Peyer's patch (tissue), 4 donors: ENCODE measurements at regions not wholly inside any gene's neighbourhood (a gene's known extent, or its start where the extent isn't known, plus 50 kb on each side); places are given as distances from the start of the nearest gene placed in this dataset.

ENCODE experiments used
- DNase-seq, 3 donors: peaks; one replicate each; pipeline ENCODE4 v3.0.0-alpha.2; 2017 to 2019
- H3K27ac ChIP-seq, 4 donors: fragments of 200-600 bp; sonication (generic); one replicate each; pipeline ENCODE4 v1.5.1; 2016 to 2019
- H3K27me3 ChIP-seq, 2 donors: fragments of 200-600 bp; sonication (generic); one replicate each; pipeline ENCODE4 v1.5.1; 2019
- H3K36me3 ChIP-seq, 3 donors: fragments of 200-600 bp; sonication (generic); one replicate each; pipeline ENCODE4 v1.5.1; 2016 to 2019
- H3K4me1 ChIP-seq, 4 donors: fragments of 200-600 bp; sonication (generic); one replicate each; pipeline ENCODE4 v1.5.1; 2016 to 2019
- H3K4me3 ChIP-seq, 4 donors: fragments of 200-600 bp; sonication (generic); 1 replicate in 3 of 4; 2 replicates in 1 of 4; pipeline ENCODE4 v1.5.1; 2016 to 2019; ENCODE audit warnings: mild to moderate bottlenecking in 1 of 4
- H3K9me3 ChIP-seq, 4 donors: fragments of 200-600 bp; sonication (generic); one replicate each; pipeline ENCODE4 v1.5.1; 2016 to 2019; ENCODE audit warnings: mild to moderate bottlenecking in 1 of 4
- POLR2A ChIP-seq, 2 donors: fragments of 450-650 bp; IDR thresholded peaks; one replicate each; pipeline ENCODE4 v1.5.1; 2017; ENCODE audit warnings: antibody characterized with exemption in 2 of 2, mild to moderate bottlenecking in 2 of 2, moderate library complexity in 2 of 2
- TF ChIP-seq, protein P1 (sequence below), 6 experiments: fragments of 450-650 bp in 4 of 6; fragments of 200-600 bp in 2 of 6; sonication (generic) in 1 of 6; IDR thresholded peaks; one replicate each; pipeline ENCODE4 v1.5.1; 2017 to 2019; ENCODE audit warnings: antibody characterized with exemption in 6 of 6, mild to moderate bottlenecking in 3 of 6, moderate library complexity in 1 of 6

- Histone ChIP-seq H3K9me3 (no peaks in the 10 kb centered on the region), H3K27ac (no peak overlapping the region), H3K4me3 (no peak overlapping the region), H3K27me3 (no peaks in the 10 kb centered on the region), H3K4me1 (no peaks in the 10 kb centered on the region), H3K36me3 (no peaks in the 10 kb centered on the region)
- DNase-seq = no peak
- TF ChIP-seq POLR2A (IDR thresholded peaks at IDR 0.05) = no peak
- TF ChIP-seq, protein P1, sequence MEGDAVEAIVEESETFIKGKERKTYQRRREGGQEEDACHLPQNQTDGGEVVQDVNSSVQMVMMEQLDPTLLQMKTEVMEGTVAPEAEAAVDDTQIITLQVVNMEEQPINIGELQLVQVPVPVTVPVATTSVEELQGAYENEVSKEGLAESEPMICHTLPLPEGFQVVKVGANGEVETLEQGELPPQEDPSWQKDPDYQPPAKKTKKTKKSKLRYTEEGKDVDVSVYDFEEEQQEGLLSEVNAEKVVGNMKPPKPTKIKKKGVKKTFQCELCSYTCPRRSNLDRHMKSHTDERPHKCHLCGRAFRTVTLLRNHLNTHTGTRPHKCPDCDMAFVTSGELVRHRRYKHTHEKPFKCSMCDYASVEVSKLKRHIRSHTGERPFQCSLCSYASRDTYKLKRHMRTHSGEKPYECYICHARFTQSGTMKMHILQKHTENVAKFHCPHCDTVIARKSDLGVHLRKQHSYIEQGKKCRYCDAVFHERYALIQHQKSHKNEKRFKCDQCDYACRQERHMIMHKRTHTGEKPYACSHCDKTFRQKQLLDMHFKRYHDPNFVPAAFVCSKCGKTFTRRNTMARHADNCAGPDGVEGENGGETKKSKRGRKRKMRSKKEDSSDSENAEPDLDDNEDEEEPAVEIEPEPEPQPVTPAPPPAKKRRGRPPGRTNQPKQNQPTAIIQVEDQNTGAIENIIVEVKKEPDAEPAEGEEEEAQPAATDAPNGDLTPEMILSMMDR (IDR thresholded peaks at IDR 0.05) = no peak
These were observed 433.7 kb downstream of the KIF2B start for GRCh38 chr17:54256401-54256929.

DNA sequence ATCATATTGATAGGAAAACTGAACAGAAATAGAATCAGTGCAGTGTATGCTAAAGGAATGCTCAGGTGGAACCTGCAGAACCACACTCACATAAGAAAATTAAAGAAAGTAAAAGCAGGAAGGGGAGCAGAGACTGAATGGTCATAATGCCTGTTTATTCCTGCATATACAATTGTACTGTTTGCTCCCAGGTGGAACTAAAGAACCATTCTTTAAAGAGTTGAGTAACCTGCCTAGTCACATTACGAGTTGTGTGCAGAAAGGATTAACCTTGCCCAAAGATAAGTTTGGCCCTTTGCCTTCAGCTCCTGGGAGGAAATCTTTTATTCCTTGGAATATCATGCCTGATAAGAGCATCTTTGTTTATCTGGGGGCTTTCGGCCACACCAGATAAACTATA lies 434.7 kb downstream of the KIF2B start:
- Histone ChIP-seq H3K27me3 (no peaks in the 10 kb centered on the region), H3K9me3 (peaks cover 0 to 2% (median 0%) of the 10 kb centered on the region in 4 donors), H3K4me1 (no peaks in the 10 kb centered on the region), H3K36me3 (no peaks in the 10 kb centered on the region), H3K27ac (no peak overlapping the region), H3K4me3 (no peak overlapping the region)
- no peak for TF ChIP-seq POLR2A (IDR thresholded peaks at IDR 0.05)
- TF ChIP-seq, protein P1 (IDR thresholded peaks at IDR 0.05) = no peak
- DNase-seq = no peak

DNA sequence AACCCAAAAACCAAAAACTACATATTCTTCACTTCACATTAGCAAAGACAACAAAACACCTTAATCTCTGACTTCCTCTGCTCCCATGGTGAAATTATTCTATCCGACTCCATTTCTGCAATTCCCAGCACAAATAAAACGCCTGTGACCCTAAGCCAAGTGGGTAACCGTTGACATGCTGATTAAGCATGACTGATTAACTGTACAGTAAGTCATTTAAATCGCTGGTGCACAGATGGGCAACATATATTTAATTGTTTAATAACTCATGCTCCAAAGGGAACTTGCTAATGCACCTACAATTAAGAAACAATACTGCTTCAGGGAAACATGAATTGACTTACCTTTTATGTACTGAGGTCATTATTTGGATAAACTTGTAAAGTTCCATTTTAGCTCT lies 436.7 kb downstream of the KIF2B start:
- Histone ChIP-seq H3K9me3 (peaks cover 0 to 3% (median 0%) of the 10 kb centered on the region in 4 donors), H3K36me3 (no peaks in the 10 kb centered on the region), H3K4me3 (no peak overlapping the region), H3K27me3 (no peaks in the 10 kb centered on the region), H3K4me1 (no peaks in the 10 kb centered on the region), H3K27ac (no peak overlapping the region)
- DNase-seq = no peak
- TF ChIP-seq, protein P1 (IDR thresholded peaks at IDR 0.05) = no peak
- TF ChIP-seq POLR2A (IDR thresholded peaks at IDR 0.05) = no peak

- DNase-seq = no peak
These were observed 438.7 kb downstream of the KIF2B start for GRCh38 chr17:54261465-54261864.

GRCh38 chr17:54269881-54270280 lies 447.2 kb downstream of the KIF2B start:
- no peak overlapping the region for H3K27ac ChIP-seq

More at GRCh38 chr17:54261465-54261864, 438.7 kb downstream of the KIF2B start:
- Histone ChIP-seq H3K9me3 (peaks cover 0 to 3% (median 0%) of the 10 kb centered on the region in 4 donors), H3K4me1 (no peaks in the 10 kb centered on the region), H3K4me3 (no peak overlapping the region), H3K27ac (no peak overlapping the region), H3K27me3 (no peaks in the 10 kb centered on the region), H3K36me3 (no peaks in the 10 kb centered on the region)
- no peak for TF ChIP-seq POLR2A (IDR thresholded peaks at IDR 0.05)
- TF ChIP-seq, protein P1 (IDR thresholded peaks at IDR 0.05) = no peak

More at GRCh38 chr17:54269881-54270280, 447.2 kb downstream of the KIF2B start:
- no peak for DNase-seq
- Histone ChIP-seq H3K9me3 (no peaks in the 10 kb centered on the region), H3K36me3 (no peaks in the 10 kb centered on the region), H3K4me1 (no peaks in the 10 kb centered on the region), H3K4me3 (no peak overlapping the region), H3K27me3 (no peaks in the 10 kb centered on the region)
- TF ChIP-seq, protein P1 (IDR thresholded peaks at IDR 0.05) = no peak
- no peak for TF ChIP-seq POLR2A (IDR thresholded peaks at IDR 0.05)
